ENCODE measurements at regions not wholly inside any gene's neighbourhood (a gene's known extent, or its start where the extent isn't known, plus 50 kb on each side); places are given as distances from the start of the nearest gene placed in this dataset.

DNA sequence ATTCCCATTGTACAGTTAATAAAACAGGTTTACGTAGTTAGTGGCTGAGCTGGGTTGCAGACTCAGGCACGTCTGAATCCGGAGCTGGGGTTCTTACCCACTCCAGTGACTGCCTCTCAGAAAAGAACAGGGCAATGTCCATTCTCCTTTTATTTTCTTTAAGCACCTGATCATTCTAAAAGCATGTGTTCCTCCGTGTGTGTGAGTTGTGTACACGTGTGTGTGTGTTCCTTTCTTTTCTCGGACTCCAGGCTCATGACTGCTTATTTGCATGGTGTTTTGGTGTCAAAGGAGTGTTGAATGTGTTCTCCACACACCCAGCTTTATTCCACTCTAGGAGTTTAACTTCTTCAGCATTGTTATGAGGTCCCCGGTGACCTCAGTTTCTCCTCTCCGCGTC is 260.1 kb downstream of the SNX10 start:
- Histone ChIP-seq H3K27me3 (replicated peaks in 1 of 4; ENCODE audit: control insufficient read depth in 3 of 4, extremely low read depth in 1 of 4, insufficient read depth in 3 of 4, low read length in 3 of 4) (no peaks in the 10 kb centered on the region), H3K79me1 (ENCODE audit: low read depth, low read length) (no peaks in the 10 kb centered on the region), H3K4me1 (replicated peaks in 1 of 4; ENCODE audit: control insufficient read depth in 3 of 4, insufficient read depth in 4 of 4, low read length in 3 of 4) (peaks cover 0 to 6% (median 0%) of the 10 kb centered on the region in 4 experiments; a peak in 4 of 7 replicates), H4K20me1 (replicated peaks in 1 of 2; ENCODE audit: control insufficient read depth in 1 of 2, insufficient read depth in 2 of 2, low read length in 2 of 2) (no peaks in the 10 kb centered on the region), H3K14ac (ENCODE audit: insufficient read length) (no peak overlapping the region), H3K79me2 (ENCODE audit: control insufficient read depth in 1 of 2, insufficient read depth in 2 of 2, low read length in 2 of 2) (no peaks in the 10 kb centered on the region), H3K4ac (replicated peaks; ENCODE audit: insufficient read length, low read depth, low read length) (no peak overlapping the region), H3K36me3 (ENCODE audit: control insufficient read depth in 2 of 4, insufficient read depth in 4 of 4, low read length in 3 of 4) (no peaks in the 10 kb centered on the region), H2BK120ac (replicated peaks; ENCODE audit: low read depth, low read length) (no peak overlapping the region), H4K91ac (replicated peaks; ENCODE audit: insufficient read length, low read length) (no peak overlapping the region), H2AK5ac (ENCODE audit: low read depth, low read length) (no peak overlapping the region), H3K4me3 (ENCODE audit: extremely low read depth in 1 of 4, insufficient read depth in 2 of 4, low read depth in 3 of 4, low read length in 4 of 4) (no peak overlapping the region), H2BK12ac (ENCODE audit: low read depth, low read length) (no peak overlapping the region), H2AFZ (ENCODE audit: low read length) (no peak overlapping the region), H3K18ac (ENCODE audit: extremely low read depth, low read length) (no peak overlapping the region), H3K56ac (replicated peaks; ENCODE audit: insufficient read length, low read depth, low read length) (no peak overlapping the region), H4K8ac (ENCODE audit: extremely low read depth, insufficient read depth, low read length) (no peak overlapping the region), H3K9ac (replicated peaks in 1 of 4; ENCODE audit: extremely low read depth in 1 of 4, low read depth in 3 of 4, low read length in 3 of 4) (no peak overlapping the region), H2BK20ac (ENCODE audit: low read length) (no peak overlapping the region), H4K5ac (ENCODE audit: insufficient read length, low read depth, low read length) (no peak overlapping the region), H3K4me2 (ENCODE audit: insufficient read depth in 1 of 2, low read depth in 2 of 2, low read length in 2 of 2) (no peak overlapping the region), H3K9me3 (ENCODE audit: insufficient read depth in 2 of 2, low read depth in 1 of 2, low read length in 1 of 2) (no peaks in the 10 kb centered on the region), H2BK15ac (ENCODE audit: low read length) (no peak overlapping the region), H3K23me2 (ENCODE audit: low read depth, low read length) (no peaks in the 10 kb centered on the region), H3K27ac (ENCODE audit: low read depth, low read length) (no peak overlapping the region), H3K23ac (ENCODE audit: insufficient read length) (no peak overlapping the region), H2BK5ac (ENCODE audit: low read depth, low read length) (no peak overlapping the region)
- DNase-seq (ENCODE audit: low read depth in 1 of 2, low spot score in 2 of 2) (no peak), FAIRE-seq (no peak)
- CTCF ChIA-PET (ENCODE audit: partially characterized antibody): interaction anchor here (1.5 kb wide), 1 partner anchor 11 kb away, joined by 7 read pairs; no protein-coding TSS in a partner anchor
- 94% methylated on average over 9 of the region's 9 CpGs; no CpG with 5 or more reads in 1 of the 2 experiments for WGBS, 2 experiments (ENCODE audit: extremely low coverage in 1 of 2, insufficient coverage in 1 of 2, insufficient read length in 1 of 2, insufficient replicate concordance in 2 of 2, low coverage in 1 of 2, low lambda C conversion rate in 2 of 2, missing lambda C conversion rate in 1 of 2)
- POLR2A ChIA-PET (ENCODE audit: partially characterized antibody): no interaction called here
- TF ChIP-seq CEBPB (IDR thresholded peaks at IDR 0.05; ENCODE audit: low read depth, low read length): no peak
- no peak for TF ChIP-seq CBX5 (IDR thresholded peaks at IDR 0.05; ENCODE audit: low read depth, low read length)
- no peak for TF ChIP-seq TAF1 (IDR thresholded peaks at IDR 0.05; ENCODE audit: low read depth, low read length)
- no peak for TF ChIP-seq POLR2A (IDR thresholded peaks at IDR 0.05; ENCODE audit: control extremely low read depth in 1 of 2, low read depth in 2 of 2, low read length in 2 of 2)
- no peak for TF ChIP-seq HDAC2 (IDR thresholded peaks at IDR 0.05; ENCODE audit: borderline replicate concordance in 1 of 2, low read depth in 2 of 2, low read length in 2 of 2)
- no peak for TF ChIP-seq SP4 (IDR thresholded peaks at IDR 0.05; ENCODE audit: low read length)
- no peak for TF ChIP-seq KDM1A (IDR thresholded peaks at IDR 0.05; ENCODE audit: borderline replicate concordance, low read length)
- no peak for TF ChIP-seq KDM5A (IDR thresholded peaks at IDR 0.05; ENCODE audit: low read length)
- no peak for TF ChIP-seq BRCA1 (IDR thresholded peaks at IDR 0.05; ENCODE audit: low read depth, low read length)
- no peak for TF ChIP-seq ZNF274 (IDR thresholded peaks at IDR 0.05; ENCODE audit: borderline replicate concordance, extremely low read depth, low read length)
- TF ChIP-seq, protein P1, sequence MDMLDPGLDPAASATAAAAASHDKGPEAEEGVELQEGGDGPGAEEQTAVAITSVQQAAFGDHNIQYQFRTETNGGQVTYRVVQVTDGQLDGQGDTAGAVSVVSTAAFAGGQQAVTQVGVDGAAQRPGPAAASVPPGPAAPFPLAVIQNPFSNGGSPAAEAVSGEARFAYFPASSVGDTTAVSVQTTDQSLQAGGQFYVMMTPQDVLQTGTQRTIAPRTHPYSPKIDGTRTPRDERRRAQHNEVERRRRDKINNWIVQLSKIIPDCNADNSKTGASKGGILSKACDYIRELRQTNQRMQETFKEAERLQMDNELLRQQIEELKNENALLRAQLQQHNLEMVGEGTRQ (IDR thresholded peaks at IDR 0.05; ENCODE audit: low read length): no peak
- TF ChIP-seq JUND (IDR thresholded peaks at IDR 0.05; ENCODE audit: low read length): no peak
- no peak for TF ChIP-seq CHD1 (IDR thresholded peaks at IDR 0.05; ENCODE audit: low read depth, low read length)
- TF ChIP-seq EP300 (IDR thresholded peaks at IDR 0.05; ENCODE audit: borderline replicate concordance in 1 of 2, low read depth in 2 of 2, low read length in 2 of 2): no peak
- TF ChIP-seq, protein P2, sequence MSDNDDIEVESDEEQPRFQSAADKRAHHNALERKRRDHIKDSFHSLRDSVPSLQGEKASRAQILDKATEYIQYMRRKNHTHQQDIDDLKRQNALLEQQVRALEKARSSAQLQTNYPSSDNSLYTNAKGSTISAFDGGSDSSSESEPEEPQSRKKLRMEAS (IDR thresholded peaks at IDR 0.05): no peak
